DOHH2 (cell line): ENCODE measurements at regions not wholly inside any gene's neighbourhood (a gene's known extent, or its start where the extent isn't known, plus 50 kb on each side); places are given as distances from the start of the nearest gene placed in this dataset.

Experiments used
- H3F3A ChIP-seq: fragments of 200-600 bp; sonication (generic), shearing (Covaris generic); 2 replicates; pipeline ENCODE4 v1.6.0; 2016; ENCODE audit warnings: antibody characterized with exemption, mild to moderate bottlenecking; ENCODE audit not compliant: control insufficient read depth, insufficient read depth
- H3K27ac ChIP-seq: fragments of 200-600 bp; sonication (generic); 2 replicates; pipeline ENCODE4 v1.5.1; 2014; ENCODE audit warnings: low read depth, mild to moderate bottlenecking, low read length, moderate library complexity
- H3K27me3 ChIP-seq: fragments of 200-600 bp; sonication (generic); 2 replicates; pipeline ENCODE4 v1.6.1; 2014; ENCODE audit warnings: mild to moderate bottlenecking, low read length, mixed read lengths; ENCODE audit not compliant: control insufficient read depth
- H3K36me3 ChIP-seq: fragments of 200-600 bp; sonication (generic); 2 replicates; pipeline ENCODE4 v1.6.1; 2014; ENCODE audit warnings: mild to moderate bottlenecking, low read length, moderate library complexity, mixed read lengths; ENCODE audit not compliant: control insufficient read depth
- H3K4me1 ChIP-seq: fragments of 200-600 bp; sonication (generic); 2 replicates; pipeline ENCODE4 v1.6.1; 2014; ENCODE audit warnings: mild to moderate bottlenecking, low read length, mixed read lengths; ENCODE audit not compliant: control insufficient read depth
- H3K4me2 ChIP-seq: fragments of 200-600 bp; sonication (generic); 2 replicates; pipeline ENCODE4 v1.6.0; 2014; ENCODE audit warnings: mild to moderate bottlenecking, low read length, moderate library complexity
- H3K4me3 ChIP-seq: fragments of 200-600 bp; sonication (generic); 2 replicates; pipeline ENCODE4 v1.5.1; 2014; ENCODE audit warnings: mild to moderate bottlenecking, low read length, mixed read lengths
- H3K79me2 ChIP-seq: fragments of 200-600 bp; sonication (generic); 2 replicates; pipeline ENCODE4 v1.6.1; 2014; ENCODE audit warnings: mild to moderate bottlenecking, low read length, mixed read lengths; ENCODE audit not compliant: control insufficient read depth
- H3K9me2 ChIP-seq: fragments of 200-600 bp; sonication (generic); replicated peaks from 2 replicates; pipeline ENCODE4 v1.6.1; 2014; ENCODE audit warnings: mild to moderate bottlenecking, low read length, mixed read lengths; ENCODE audit not compliant: control insufficient read depth
- H3K9me3 ChIP-seq: fragments of 200-600 bp; sonication (generic); 2 replicates; pipeline ENCODE4 v1.6.1; 2014; ENCODE audit warnings: antibody characterized with exemption, low read length, mixed read lengths; ENCODE audit not compliant: control insufficient read depth, insufficient read depth
- H4K20me1 ChIP-seq: fragments of 200-600 bp; sonication (generic); 2 replicates; pipeline ENCODE4 v1.6.0; 2014; ENCODE audit warnings: low read depth, mild to moderate bottlenecking, antibody characterized with exemption, low read length, moderate library complexity; ENCODE audit not compliant: control insufficient read depth, insufficient read depth
- EZH2phosphoT487 ChIP-seq: fragments of 200-600 bp; sonication (generic); IDR thresholded peaks from 2 replicates; pipeline ENCODE4 v1.6.1; 2017; ENCODE audit warnings: borderline replicate concordance, mild to moderate bottlenecking, antibody characterized with exemption, low read length, moderate library complexity, mixed read lengths
- TF ChIP-seq, protein P1 (sequence below): fragments of 200-600 bp; sonication (generic); IDR thresholded peaks from one replicate; pipeline ENCODE4 v1.5.1; 2014; ENCODE audit warnings: antibody characterized with exemption, mild to moderate bottlenecking, low read depth, low read length; ENCODE audit not compliant: poor library complexity, severe bottlenecking

DNA sequence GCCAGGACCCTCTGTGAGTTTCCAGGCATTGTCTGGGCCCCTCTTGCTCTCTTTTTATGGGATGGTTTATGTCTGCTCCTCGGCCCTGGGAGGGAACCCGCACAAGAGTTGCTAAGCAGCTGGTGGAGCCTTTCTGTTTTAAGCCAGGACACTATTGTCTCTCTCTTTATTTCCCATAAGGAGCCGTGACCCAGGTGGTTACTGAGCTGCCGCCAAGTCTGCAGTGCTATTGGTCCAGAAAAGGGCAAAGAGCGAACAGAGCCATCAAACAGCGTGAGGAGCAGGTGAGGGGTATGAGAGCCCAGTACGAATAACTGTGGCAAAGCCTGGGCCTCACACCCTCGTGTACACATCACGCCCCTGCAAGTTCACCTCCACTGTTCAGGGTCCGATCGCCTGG is 280.2 kb downstream of the SHQ1 start:
- no peaks in the 10 kb centered on the region for H3K9me2 ChIP-seq
- no peaks in the 10 kb centered on the region for H3K79me2 ChIP-seq
- H3K27ac ChIP-seq, result no peak overlapping the region
- H3K4me1 ChIP-seq, result no peaks in the 10 kb centered on the region
- H3K27me3 ChIP-seq, result 0 out of 2 replicates have a peak, but pooled peaks cover 2% of the 10 kb centered on the region
- no peaks in the 10 kb centered on the region; the same call in 1 of the 2 replicates for H4K20me1 ChIP-seq
- no peak overlapping the region for H3K4me2 ChIP-seq
- H3F3A ChIP-seq, result no peaks in the 10 kb centered on the region
- TF ChIP-seq, protein P1, sequence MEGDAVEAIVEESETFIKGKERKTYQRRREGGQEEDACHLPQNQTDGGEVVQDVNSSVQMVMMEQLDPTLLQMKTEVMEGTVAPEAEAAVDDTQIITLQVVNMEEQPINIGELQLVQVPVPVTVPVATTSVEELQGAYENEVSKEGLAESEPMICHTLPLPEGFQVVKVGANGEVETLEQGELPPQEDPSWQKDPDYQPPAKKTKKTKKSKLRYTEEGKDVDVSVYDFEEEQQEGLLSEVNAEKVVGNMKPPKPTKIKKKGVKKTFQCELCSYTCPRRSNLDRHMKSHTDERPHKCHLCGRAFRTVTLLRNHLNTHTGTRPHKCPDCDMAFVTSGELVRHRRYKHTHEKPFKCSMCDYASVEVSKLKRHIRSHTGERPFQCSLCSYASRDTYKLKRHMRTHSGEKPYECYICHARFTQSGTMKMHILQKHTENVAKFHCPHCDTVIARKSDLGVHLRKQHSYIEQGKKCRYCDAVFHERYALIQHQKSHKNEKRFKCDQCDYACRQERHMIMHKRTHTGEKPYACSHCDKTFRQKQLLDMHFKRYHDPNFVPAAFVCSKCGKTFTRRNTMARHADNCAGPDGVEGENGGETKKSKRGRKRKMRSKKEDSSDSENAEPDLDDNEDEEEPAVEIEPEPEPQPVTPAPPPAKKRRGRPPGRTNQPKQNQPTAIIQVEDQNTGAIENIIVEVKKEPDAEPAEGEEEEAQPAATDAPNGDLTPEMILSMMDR, result no peak
- TF ChIP-seq EZH2phosphoT487, result no peak
- H3K4me3 ChIP-seq, result no peak overlapping the region
- H3K9me3 ChIP-seq, result no peaks in the 10 kb centered on the region
- no peaks in the 10 kb centered on the region for H3K36me3 ChIP-seq

GRCh38 chr3:72567474-72567873 is 280.8 kb downstream of the SHQ1 start:
- Histone ChIP-seq H3K9me2 (no peaks in the 10 kb centered on the region), H3K36me3 (no peaks in the 10 kb centered on the region), H3F3A (no peaks in the 10 kb centered on the region), H3K27ac (no peak overlapping the region), H3K4me3 (no peak overlapping the region), H4K20me1 (no peaks in the 10 kb centered on the region; the same call in 1 of the 2 replicates), H3K4me1 (no peaks in the 10 kb centered on the region), H3K9me3 (no peaks in the 10 kb centered on the region), H3K79me2 (no peaks in the 10 kb centered on the region), H3K4me2 (no peak overlapping the region), H3K27me3 (0 out of 2 replicates have a peak, but pooled peaks cover 2% of the 10 kb centered on the region)
- no peak for TF ChIP-seq EZH2phosphoT487
- TF ChIP-seq, protein P1, result no peak

GRCh38 chr3:72565593-72565992 is 282.7 kb downstream of the SHQ1 start:
- H3K4me1 ChIP-seq, result no peaks in the 10 kb centered on the region
- no peaks in the 10 kb centered on the region for H3K9me2 ChIP-seq
- no peak overlapping the region for H3K4me2 ChIP-seq
- H3F3A ChIP-seq, result no peaks in the 10 kb centered on the region
- no peaks in the 10 kb centered on the region for H3K36me3 ChIP-seq
- H3K27me3 ChIP-seq, result 0 out of 2 replicates have a peak, but pooled peaks cover 2% of the 10 kb centered on the region
- no peaks in the 10 kb centered on the region for H3K79me2 ChIP-seq
- no peaks in the 10 kb centered on the region for H3K9me3 ChIP-seq
- H3K4me3 ChIP-seq, result no peak overlapping the region
- TF ChIP-seq, protein P1, result no peak
- TF ChIP-seq EZH2phosphoT487, result no peak
- no peak overlapping the region for H3K27ac ChIP-seq
- H4K20me1 ChIP-seq, result no peaks in the 10 kb centered on the region
